GM12872 (cell line): ENCODE measurements at regions not wholly inside any gene's neighbourhood (a gene's known extent, or its start where the extent isn't known, plus 50 kb on each side); places are given as distances from the start of the nearest gene placed in this dataset.

Experiments used
- TF ChIP-seq, protein P1 (sequence below): IDR thresholded peaks from 3 replicates; pipeline ENCODE4 v1.5.1; 2011; ENCODE audit warnings: low read depth, mild to moderate bottlenecking, low read length, moderate library complexity; ENCODE audit not compliant: insufficient read depth

DNA sequence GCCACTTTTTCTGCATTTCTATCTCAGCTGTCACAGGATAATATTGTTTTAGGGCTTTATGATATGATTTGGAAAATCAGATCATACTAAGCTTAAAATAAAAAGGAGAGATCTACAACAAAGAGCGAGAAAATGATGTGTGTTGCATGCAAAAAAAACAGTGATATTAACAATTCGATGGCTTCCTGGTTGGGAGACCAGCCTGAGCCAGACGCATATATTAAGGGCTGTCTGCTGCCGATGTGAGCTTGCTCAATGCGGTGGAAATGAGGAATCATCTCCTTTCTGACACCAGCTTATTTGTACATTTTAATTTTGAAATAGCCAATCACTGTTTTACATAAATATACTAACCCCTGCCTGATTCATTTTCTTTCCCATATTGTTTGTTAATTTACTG is 862.6 kb downstream of the USP25 start:
- TF ChIP-seq, protein P1, sequence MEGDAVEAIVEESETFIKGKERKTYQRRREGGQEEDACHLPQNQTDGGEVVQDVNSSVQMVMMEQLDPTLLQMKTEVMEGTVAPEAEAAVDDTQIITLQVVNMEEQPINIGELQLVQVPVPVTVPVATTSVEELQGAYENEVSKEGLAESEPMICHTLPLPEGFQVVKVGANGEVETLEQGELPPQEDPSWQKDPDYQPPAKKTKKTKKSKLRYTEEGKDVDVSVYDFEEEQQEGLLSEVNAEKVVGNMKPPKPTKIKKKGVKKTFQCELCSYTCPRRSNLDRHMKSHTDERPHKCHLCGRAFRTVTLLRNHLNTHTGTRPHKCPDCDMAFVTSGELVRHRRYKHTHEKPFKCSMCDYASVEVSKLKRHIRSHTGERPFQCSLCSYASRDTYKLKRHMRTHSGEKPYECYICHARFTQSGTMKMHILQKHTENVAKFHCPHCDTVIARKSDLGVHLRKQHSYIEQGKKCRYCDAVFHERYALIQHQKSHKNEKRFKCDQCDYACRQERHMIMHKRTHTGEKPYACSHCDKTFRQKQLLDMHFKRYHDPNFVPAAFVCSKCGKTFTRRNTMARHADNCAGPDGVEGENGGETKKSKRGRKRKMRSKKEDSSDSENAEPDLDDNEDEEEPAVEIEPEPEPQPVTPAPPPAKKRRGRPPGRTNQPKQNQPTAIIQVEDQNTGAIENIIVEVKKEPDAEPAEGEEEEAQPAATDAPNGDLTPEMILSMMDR, result no peak

DNA sequence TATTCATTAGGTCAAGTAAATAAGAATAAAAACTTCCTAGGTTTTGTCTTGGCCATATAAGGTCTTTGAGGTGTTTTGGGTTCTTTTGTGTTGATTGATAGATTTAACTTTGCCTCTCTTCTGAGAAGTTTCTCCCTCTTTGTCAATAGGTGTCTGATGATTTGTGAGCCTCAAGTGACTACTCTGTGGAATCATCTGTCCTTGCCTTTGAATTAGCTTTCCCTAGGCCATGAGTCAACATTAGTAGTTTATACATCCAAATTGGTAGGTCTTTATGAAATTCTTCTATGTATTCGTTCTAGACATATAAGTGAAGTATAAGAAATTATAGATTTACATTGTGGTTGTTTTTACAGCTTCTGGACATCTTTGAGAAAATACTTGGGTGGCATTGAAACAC is 864.4 kb downstream of the USP25 start:
- TF ChIP-seq, protein P1, result no peak

DNA sequence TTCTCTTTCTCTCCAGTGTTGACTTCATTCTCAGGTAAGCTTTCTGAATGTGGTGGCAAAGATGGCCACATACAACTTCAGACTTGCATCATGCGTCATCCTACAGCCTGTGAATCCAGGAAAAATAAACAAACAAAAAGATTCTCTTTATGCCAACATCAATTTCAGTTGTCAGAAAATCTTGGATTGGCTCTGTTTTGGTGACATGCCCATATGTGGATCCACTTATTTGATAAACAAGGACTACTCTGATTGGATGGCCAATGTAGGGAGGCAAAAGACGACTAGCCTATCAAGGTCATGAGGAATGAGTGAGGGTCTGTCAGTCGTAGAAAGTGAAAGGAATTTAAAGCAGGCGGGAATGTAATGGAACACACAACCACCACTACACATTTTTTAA is 866.6 kb downstream of the USP25 start:
- TF ChIP-seq, protein P1, result no peak

DNA sequence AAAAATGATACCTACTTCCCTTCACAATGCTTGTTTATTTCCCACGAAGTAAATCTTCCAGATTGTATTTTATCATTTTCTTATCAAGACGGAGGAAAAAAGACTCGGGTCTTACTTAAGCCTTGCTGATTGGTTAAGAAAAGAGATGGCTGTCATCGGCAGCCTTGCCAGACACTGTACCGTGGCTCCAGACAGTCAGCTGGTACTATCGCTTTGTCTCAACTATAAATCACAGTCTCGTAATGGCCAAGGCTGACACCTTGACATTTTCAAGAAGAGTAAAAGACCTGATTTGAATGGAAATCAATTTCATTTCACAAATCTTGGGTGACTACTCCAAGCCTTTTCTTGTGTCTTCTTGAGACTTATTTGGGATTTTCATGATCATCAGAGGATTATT is 868.0 kb downstream of the USP25 start:
- TF ChIP-seq, protein P1, result no peak

- TF ChIP-seq, protein P1, result no peak
Measured at GRCh38 chr21:16605597-16605996, 875.8 kb downstream of the USP25 start.

- TF ChIP-seq, protein P1, result no peak
Measured at GRCh38 chr21:16606271-16606670, 876.5 kb downstream of the USP25 start.

DNA sequence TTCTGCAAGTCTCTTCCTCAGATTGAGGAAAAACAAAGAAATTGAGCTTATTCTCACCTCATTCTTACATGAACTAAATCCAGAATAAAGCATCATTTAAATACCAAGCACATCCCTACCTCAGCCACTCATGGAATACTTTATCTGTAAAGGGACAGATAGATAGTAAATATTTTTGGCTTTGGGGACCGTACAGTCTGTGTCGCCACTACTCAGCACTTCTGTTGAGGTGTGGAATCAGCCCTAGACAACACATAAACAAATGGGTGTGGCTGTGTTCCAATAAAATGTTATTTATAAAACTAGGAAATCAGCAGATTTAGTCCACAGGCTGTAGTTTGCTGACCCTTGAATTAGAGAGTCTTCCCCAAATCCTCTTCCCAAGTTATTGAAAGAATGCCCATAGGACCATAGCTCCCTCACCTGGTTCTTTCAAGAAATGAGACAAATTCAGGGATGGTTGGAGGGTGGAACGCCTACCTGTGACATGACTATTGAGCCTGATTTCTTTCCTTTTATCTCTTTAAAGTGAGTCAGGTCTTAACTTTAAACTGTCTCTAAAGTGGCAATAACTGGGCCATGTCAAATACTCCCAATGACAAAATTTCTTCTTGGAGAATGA is 878.5 kb downstream of the USP25 start:
- TF ChIP-seq, protein P1, result no peak
